Bronchial epithelial cell (primary cell): ENCODE measurements at regions not wholly inside any gene's neighbourhood (a gene's known extent, or its start where the extent isn't known, plus 50 kb on each side); places are given as distances from the start of the nearest gene placed in this dataset.

Source experiments
- DNase-seq: peaks from one replicate; pipeline ENCODE4 v3.0.0-alpha.2; 2010; ENCODE audit warnings: low read depth
- FAIRE-seq: peaks from 2 replicates; lab custom pipeline; 2011; peaks lifted over from hg19 to GRCh38; lab: Jason Lieb, UNC
- H3K27me3 ChIP-seq: 2 replicates; pipeline ENCODE4 v1.5.1; 2011; ENCODE audit warnings: low read length; ENCODE audit not compliant: control insufficient read depth, insufficient read depth
- H3K36me3 ChIP-seq: 2 replicates; pipeline ENCODE4 v1.5.1; 2011; ENCODE audit warnings: low read length; ENCODE audit not compliant: control insufficient read depth, insufficient read depth
- H3K4me3 ChIP-seq: 2 replicates; pipeline ENCODE4 v1.5.1; 2011; ENCODE audit warnings: mild to moderate bottlenecking, low read depth, low read length, control low read depth
- TF ChIP-seq, protein P1 (sequence below): IDR thresholded peaks from 2 replicates; pipeline ENCODE4 v1.5.1; 2011; ENCODE audit warnings: mild to moderate bottlenecking, moderate library complexity, low read length, control low read depth, inconsistent platforms; ENCODE audit not compliant: insufficient read depth, severe bottlenecking

DNA sequence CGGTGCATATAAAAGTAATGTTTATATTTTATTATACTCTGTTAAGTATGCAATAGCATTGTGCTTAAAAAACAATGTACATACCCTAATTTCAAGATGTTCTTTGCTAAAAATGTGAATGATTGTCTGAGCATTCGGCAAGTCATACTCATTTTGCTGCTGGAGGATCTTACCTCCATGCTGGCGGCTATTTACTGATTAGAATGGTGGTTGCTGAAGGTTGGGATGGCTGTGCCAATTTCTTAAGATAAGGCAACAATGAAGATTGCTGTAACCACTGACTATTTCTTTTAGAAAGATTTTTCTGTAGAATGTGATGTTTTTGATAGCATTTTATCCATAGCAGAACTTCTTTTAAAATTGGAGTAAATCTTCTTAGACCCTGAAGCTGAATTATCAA is 932.7 kb downstream of the ZPLD1 start:
- H3K36me3 ChIP-seq = no peaks in the 10 kb centered on the region
- FAIRE-seq (no peak), DNase-seq (no peak)
- no peaks in the 10 kb centered on the region for H3K27me3 ChIP-seq
- TF ChIP-seq, protein P1, sequence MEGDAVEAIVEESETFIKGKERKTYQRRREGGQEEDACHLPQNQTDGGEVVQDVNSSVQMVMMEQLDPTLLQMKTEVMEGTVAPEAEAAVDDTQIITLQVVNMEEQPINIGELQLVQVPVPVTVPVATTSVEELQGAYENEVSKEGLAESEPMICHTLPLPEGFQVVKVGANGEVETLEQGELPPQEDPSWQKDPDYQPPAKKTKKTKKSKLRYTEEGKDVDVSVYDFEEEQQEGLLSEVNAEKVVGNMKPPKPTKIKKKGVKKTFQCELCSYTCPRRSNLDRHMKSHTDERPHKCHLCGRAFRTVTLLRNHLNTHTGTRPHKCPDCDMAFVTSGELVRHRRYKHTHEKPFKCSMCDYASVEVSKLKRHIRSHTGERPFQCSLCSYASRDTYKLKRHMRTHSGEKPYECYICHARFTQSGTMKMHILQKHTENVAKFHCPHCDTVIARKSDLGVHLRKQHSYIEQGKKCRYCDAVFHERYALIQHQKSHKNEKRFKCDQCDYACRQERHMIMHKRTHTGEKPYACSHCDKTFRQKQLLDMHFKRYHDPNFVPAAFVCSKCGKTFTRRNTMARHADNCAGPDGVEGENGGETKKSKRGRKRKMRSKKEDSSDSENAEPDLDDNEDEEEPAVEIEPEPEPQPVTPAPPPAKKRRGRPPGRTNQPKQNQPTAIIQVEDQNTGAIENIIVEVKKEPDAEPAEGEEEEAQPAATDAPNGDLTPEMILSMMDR = no peak
- H3K4me3 ChIP-seq = no peak overlapping the region

GRCh38 chr3:103371411-103371810 is 936.6 kb downstream of the ZPLD1 start:
- no peak for FAIRE-seq
- Histone ChIP-seq H3K36me3 (no peaks in the 10 kb centered on the region), H3K27me3 (no peaks in the 10 kb centered on the region), H3K4me3 (no peak overlapping the region)
- no peak for DNase-seq
- TF ChIP-seq, protein P1 = no peak

DNA sequence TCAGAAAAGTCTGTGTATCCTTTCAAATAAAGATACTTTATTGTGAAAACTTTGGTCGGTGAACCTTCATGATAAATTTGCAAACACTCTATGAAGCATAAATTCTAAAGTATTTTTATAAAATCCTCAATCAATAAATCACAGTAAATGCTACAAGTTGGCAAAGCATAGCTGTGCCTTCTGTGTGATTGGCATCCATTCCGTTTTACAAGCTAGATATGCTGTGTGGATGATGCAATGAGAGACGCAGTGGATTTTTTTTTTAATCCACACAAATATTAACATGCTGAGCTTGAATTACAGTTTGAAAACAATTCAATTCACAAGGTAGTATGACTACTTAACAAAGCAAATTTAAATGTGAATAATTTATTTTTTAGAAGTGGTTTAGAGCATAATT is 937.2 kb downstream of the ZPLD1 start:
- TF ChIP-seq, protein P1 = no peak
- Histone ChIP-seq H3K36me3 (no peaks in the 10 kb centered on the region), H3K4me3 (no peak overlapping the region), H3K27me3 (no peaks in the 10 kb centered on the region)
- DNase-seq (no peak), FAIRE-seq (no peak)

- TF ChIP-seq, protein P1 = no peak
- peak; percentile 2 for DNase-seq
- no peak overlapping the region for H3K4me3 ChIP-seq
- no peak for FAIRE-seq
- no peaks in the 10 kb centered on the region for H3K27me3 ChIP-seq
- H3K36me3 ChIP-seq = no peaks in the 10 kb centered on the region
Observed at GRCh38 chr3:103380391-103380790, 945.6 kb downstream of the ZPLD1 start.

DNA sequence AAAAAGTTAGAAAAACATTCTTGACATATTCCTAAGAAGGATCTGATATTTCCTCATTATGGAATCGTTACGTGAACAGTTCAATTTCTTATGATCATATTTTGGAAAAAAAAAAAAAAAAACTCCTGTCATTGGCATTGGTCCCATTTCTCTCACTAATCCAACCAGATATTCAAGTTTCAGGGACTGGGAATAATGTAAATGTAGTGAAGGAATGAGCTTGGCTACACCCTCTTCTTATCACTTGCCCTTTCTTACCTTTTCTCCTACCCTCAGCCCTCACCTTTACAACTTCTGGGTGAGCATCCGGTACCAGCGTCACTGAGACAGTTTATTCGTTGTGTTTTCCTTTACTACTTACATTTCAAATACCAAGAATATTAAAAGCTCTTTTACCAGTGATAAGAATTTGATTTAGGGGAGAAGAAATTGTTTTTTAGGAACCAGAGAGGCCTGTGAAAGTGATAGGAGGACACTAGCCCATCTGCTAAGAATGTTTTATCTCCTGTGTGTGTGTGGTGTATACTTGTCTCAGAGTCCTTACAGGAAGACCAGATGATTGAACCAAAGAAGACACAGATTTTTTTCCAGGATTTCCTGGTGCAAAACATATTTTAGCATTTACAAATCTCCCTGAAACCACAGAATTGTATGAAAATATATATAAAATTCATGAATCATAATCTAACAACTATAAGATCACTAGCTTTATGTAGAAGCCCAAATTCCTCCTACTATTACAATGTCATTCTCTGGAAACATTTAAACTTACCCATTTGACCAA is 946.7 kb downstream of the ZPLD1 start:
- no peak for FAIRE-seq
- no peaks in the 10 kb centered on the region for H3K27me3 ChIP-seq

More for the DNA sequence above, 946.7 kb downstream of the ZPLD1 start:
- H3K4me3 ChIP-seq = no peak overlapping the region
- TF ChIP-seq, protein P1 = no peak
- no peaks in the 10 kb centered on the region for H3K36me3 ChIP-seq
- DNase-seq = peak; percentile 3
